HG03135 (cell line): ENCODE measurements at regions not wholly inside any gene's neighbourhood (a gene's known extent, or its start where the extent isn't known, plus 50 kb on each side); places are given as distances from the start of the nearest gene placed in this dataset.
"Not testable (repeated sequence)": the region's sequence is repeated elsewhere in the genome, so short reads cannot be mapped to it uniquely, and the experiment has no call there.

Source experiments
- ATAC-seq: cut with Tn5 transposase; IDR thresholded peaks from one replicate; pipeline ENCODE4 v1.9.1; 2021; ENCODE audit warnings: mild to moderate bottlenecking, moderate library complexity; ENCODE audit not compliant: unreplicated experiment

DNA sequence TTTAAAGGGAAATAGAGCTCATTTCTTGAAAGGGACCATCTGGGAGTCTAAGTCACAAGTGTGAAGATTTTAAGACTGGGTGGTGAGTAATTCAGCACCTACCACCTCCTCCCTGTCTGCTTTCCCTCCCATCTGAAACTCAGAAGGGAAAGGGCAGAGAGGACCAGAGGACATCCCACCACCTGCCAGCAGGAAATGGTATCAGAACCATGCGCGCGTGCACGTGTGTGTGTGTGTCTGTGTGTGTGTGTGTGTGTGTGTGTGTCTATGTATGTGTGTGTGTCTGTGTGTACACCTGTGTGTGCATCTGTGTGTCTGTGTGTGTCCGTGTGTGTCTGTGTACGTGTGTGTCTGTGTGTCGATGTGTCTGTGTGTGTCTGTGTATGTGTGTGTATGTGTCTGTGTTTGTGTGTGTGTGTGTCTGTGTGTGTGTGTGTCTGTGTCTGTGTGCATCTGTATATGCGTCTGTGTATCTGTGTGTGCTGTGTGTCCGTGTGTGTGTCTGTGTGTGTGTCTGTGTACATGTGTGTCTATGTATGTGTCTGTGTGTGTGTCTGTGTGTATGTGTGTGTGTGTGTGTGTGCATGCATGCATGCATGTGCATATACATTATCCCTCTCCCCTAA is 76.8 kb downstream of the ZFP36L2 start:
- no peak for ATAC-seq

- ATAC-seq: no peak
These were observed 80.3 kb downstream of the ZFP36L2 start for GRCh38 chr2:43146083-43146482.

GRCh38 chr2:43144263-43144662 is 82.1 kb downstream of the ZFP36L2 start:
- no peak for ATAC-seq

DNA sequence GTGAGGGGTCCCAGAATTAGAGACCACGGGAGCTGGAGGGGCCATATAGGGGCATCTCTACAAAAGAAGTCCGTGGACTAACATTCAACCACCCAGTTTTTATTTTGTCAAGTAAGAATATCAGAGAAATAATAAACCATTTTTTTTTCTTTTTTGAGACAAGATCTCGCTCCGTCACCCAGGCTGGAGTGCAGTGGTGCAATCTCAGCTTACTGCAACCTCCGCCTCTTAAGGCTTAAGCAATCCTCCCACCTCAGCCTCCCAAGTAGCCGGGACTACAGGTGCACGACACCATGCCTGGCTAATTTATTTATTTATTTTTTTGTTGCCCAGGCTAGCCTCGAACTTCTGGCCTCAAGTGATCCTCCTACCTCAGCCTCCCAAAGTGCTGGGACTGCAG is 82.7 kb downstream of the ZFP36L2 start:
- ATAC-seq: no peak

GRCh38 chr2:43142921-43143438 is 83.4 kb downstream of the ZFP36L2 start:
- no peak for ATAC-seq

GRCh38 chr2:43141636-43142151 is 84.7 kb downstream of the ZFP36L2 start:
- not testable (repeated sequence) for ATAC-seq

GRCh38 chr2:43139996-43140621 is 86.3 kb downstream of the ZFP36L2 start:
- no peak for ATAC-seq

- ATAC-seq: no peak
These were observed 86.9 kb downstream of the ZFP36L2 start for GRCh38 chr2:43139501-43139900.

- ATAC-seq: no peak
These were observed 88.0 kb downstream of the ZFP36L2 start for GRCh38 chr2:43138441-43138840.

GRCh38 chr2:43136876-43137275 is 89.5 kb downstream of the ZFP36L2 start:
- no peak for ATAC-seq

GRCh38 chr2:43136011-43136799 is 90.2 kb downstream of the ZFP36L2 start:
- ATAC-seq: no peak

- no peak for ATAC-seq
These were observed 90.8 kb downstream of the ZFP36L2 start for GRCh38 chr2:43135583-43135982.

DNA sequence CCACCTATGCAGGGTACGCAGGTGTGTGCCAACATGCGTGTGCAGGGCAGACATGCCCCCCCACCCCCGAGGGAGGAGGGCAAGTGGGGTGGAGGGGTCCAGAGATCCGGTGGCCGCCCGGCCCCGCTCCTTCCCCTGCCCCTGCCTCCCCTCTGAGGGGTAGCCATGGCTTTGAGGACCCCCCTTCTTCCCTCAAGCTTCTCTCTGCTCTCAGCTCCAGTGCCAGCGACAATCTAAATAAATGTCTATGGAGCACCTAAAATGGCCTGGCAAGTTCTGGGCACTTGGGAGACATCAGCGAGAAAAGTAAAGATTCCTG is 91.9 kb downstream of the ZFP36L2 start:
- ATAC-seq: no peak

- ATAC-seq: no peak
These were observed 92.5 kb downstream of the ZFP36L2 start for GRCh38 chr2:43133708-43134570.

- ATAC-seq: no peak
These were observed 93.1 kb downstream of the ZFP36L2 start for GRCh38 chr2:43133336-43133707.

GRCh38 chr2:43132683-43133301 is 93.6 kb downstream of the ZFP36L2 start:
- ATAC-seq: no peak

- no peak for ATAC-seq
These were observed 94.3 kb downstream of the ZFP36L2 start for GRCh38 chr2:43131890-43132682.

- peak; percentile 48 for ATAC-seq
These were observed 95.1 kb downstream of the ZFP36L2 start for GRCh38 chr2:43131051-43131889.

DNA sequence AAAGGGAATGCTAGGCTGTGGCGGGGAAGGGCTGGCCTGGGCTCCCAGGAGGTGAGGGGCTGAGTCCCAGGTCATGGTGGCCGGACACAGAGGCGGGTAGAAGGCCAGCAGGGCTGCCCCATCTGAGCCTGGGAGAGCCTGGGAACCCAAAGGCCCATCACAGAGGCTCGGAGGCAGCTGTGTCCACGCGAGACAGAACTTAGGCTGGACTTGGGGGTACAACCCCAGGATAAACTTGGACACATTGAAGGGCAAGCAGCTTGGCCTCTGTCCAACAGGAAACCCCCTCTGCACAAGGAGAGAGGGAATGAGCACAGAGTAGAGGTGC is 95.9 kb downstream of the ZFP36L2 start:
- ATAC-seq: no peak
